GM12872 (cell line): ENCODE measurements at regions not wholly inside any gene's neighbourhood (a gene's known extent, or its start where the extent isn't known, plus 50 kb on each side); places are given as distances from the start of the nearest gene placed in this dataset.

Experiments
- CTCF ChIP-seq: IDR thresholded peaks from 3 replicates; pipeline ENCODE4 v1.5.1; 2011; ENCODE audit warnings: low read depth, mild to moderate bottlenecking, low read length, moderate library complexity; ENCODE audit not compliant: insufficient read depth

GRCh38 chr21:41043014-41043413, 124.9 kb upstream of the BACE2 start:
- TF ChIP-seq CTCF, result 0 out of 3 replicates have a peak, but pooled peaks have one; percentile 2

GRCh38 chr21:41045534-41046268, 122.3 kb upstream of the BACE2 start:
- no peak for TF ChIP-seq CTCF

GRCh38 chr21:41048145-41048544, 119.8 kb upstream of the BACE2 start:
- no peak for TF ChIP-seq CTCF

GRCh38 chr21:41048623-41049022, 119.3 kb upstream of the BACE2 start:
- no peak for TF ChIP-seq CTCF

GRCh38 chr21:41052820-41053555, 115.0 kb upstream of the BACE2 start:
- TF ChIP-seq CTCF, result no peak

- no peak for TF ChIP-seq CTCF
These were observed 113.9 kb upstream of the BACE2 start for GRCh38 chr21:41054018-41054578.

GRCh38 chr21:41055266-41055665, 112.7 kb upstream of the BACE2 start:
- no peak for TF ChIP-seq CTCF
